HG03565 (cell line): ENCODE measurements at regions not wholly inside any gene's neighbourhood (a gene's known extent, or its start where the extent isn't known, plus 50 kb on each side); places are given as distances from the start of the nearest gene placed in this dataset.
"Not testable (repeated sequence)": the region's sequence is repeated elsewhere in the genome, so short reads cannot be mapped to it uniquely, and the experiment has no call there.

Experiments used
- ATAC-seq: cut with Tn5 transposase; IDR thresholded peaks from one replicate; pipeline ENCODE4 v1.9.1; 2021; ENCODE audit warnings: mild to moderate bottlenecking, moderate library complexity; ENCODE audit not compliant: unreplicated experiment

- ATAC-seq, result no peak
These were observed 325.5 kb upstream of the MEIS1 start for GRCh38 chr2:66109419-66109818.

DNA sequence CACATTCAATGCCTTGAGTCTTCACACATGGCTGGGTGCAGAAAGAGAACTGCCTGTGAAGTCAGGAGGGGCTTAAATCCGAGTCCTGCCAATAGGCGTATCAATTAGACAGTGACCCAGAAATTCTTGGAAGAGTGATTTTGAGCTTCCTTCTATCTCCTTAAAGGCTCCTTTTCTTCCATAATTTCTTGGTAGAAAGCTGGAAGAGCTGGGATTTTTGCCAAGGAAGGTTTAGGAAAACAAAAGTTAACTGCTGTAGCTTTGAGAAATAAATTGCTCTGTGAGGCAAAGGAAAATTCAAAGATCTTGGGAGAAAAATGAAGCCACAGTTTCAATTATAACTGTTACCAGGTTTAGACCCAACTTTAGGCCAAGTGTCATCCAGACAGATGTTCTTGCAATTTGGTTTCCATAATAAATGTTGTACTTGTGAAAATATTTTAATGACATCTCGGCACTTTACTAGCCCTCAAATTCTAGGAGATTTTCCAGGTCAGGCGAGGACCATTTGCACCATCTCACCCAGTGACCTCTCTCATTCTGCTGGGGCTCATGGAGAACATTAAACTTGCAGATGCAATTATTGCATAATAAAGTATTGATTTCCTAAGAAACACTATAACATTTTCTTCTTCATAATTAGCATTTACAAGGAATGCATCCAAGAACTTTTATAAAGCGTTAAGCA, 329.7 kb upstream of the MEIS1 start:
- no peak for ATAC-seq

DNA sequence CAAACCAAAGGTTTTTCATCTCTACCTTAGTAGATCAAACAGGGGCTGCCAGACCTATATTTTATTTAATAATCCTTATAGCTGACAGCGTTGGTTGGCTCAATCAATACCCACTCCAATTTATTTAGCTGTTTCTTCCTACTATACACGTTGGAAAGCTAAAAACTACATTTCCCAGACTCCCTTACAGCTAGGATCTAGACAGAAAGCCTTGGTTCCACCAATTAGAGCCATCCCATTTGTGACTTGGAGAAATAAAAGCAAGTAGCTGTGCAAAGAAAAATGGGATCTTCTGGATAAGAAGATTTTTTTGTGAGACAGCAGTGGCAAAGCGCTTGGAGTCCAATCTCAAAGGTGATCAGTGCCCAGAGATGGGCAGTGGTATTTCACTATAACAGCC, 331.3 kb upstream of the MEIS1 start:
- no peak for ATAC-seq

- ATAC-seq, result no peak
These were observed 333.7 kb upstream of the MEIS1 start for GRCh38 chr2:66101206-66101605.

GRCh38 chr2:66095820-66096345, 339.0 kb upstream of the MEIS1 start:
- ATAC-seq, result no peak

DNA sequence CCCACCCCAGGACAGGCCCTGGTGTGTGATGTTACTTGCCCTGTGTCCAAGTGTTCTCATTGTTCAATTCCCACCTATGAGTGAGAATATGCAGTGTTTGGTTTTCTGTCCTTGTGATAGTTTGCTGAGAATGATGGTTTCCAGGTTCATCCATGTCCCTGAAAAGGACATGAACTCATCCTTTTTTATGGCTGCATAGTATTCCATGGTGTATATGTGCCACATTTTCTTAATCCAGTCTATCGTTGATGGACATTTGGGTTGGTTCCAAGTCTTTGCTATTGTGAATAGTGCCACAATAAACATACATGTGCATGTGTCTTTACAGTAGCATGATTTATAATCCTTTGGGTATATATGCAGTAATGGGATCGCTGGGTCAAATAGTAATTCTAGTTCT, 340.2 kb upstream of the MEIS1 start:
- ATAC-seq, result not testable (repeated sequence)

GRCh38 chr2:66093371-66093770, 341.6 kb upstream of the MEIS1 start:
- no peak for ATAC-seq

GRCh38 chr2:66084948-66085590, 349.9 kb upstream of the MEIS1 start:
- no peak for ATAC-seq

GRCh38 chr2:66082581-66082980, 352.3 kb upstream of the MEIS1 start:
- no peak for ATAC-seq

GRCh38 chr2:66080127-66080526, 354.8 kb upstream of the MEIS1 start:
- ATAC-seq, result no peak

DNA sequence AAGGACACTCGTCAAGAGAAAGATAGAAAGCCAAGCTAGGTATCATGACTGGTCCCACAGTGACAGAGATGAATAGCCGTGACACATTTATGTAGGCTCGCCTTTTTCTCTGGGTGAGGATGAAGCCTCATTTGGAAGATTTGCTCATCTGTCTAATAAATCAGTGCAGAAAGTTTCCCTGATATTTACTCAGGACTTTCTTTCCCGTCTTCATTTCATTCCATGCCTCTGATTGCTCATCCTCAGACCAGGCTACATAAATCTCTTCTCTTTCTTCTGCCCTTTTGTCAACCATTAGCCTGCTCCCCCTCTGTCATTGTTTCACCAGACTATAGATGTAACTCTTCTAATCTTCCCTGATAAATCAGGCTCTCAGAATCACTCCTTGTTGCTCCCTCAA, 361.8 kb upstream of the MEIS1 start:
- no peak for ATAC-seq

DNA sequence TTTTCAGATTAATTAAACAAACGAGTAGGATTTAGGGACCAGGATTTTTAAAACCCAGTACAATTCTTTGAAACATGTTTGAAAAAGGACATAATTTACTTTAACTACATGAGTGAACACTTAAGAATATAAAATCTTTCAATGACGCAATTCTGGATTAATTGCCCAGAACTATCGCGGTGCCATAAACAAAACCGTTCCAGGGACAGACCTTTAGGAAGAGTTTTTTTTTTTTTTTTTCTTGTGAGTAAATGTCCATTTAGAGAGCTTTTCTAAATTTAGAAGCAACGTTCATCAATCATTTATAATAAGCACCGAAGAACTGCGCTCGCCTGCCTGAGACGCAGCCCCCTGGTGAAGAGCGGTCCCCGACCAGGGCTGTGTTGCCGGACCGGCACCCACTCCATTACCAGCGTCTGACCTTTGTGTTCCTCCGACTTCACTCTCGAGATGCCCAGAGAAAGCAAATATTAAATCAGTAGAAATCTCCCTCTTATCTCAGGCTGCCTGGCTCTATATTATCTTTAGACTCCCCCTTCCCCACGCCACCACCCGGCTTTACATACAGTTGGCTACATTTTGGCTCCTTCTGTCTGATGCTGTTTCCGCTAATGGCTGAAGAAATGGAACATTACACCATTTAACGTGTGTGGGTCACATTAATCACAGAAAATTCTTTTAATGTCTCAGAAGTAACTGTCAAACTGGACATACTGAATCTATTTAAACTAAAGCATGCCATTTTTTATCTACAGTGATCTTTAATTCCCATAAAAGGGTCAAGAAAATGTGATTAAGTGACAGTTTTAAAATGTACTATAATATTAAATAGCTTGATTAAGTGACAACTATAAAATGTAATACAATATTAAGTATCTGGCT, 364.0 kb upstream of the MEIS1 start:
- ATAC-seq, result no peak

DNA sequence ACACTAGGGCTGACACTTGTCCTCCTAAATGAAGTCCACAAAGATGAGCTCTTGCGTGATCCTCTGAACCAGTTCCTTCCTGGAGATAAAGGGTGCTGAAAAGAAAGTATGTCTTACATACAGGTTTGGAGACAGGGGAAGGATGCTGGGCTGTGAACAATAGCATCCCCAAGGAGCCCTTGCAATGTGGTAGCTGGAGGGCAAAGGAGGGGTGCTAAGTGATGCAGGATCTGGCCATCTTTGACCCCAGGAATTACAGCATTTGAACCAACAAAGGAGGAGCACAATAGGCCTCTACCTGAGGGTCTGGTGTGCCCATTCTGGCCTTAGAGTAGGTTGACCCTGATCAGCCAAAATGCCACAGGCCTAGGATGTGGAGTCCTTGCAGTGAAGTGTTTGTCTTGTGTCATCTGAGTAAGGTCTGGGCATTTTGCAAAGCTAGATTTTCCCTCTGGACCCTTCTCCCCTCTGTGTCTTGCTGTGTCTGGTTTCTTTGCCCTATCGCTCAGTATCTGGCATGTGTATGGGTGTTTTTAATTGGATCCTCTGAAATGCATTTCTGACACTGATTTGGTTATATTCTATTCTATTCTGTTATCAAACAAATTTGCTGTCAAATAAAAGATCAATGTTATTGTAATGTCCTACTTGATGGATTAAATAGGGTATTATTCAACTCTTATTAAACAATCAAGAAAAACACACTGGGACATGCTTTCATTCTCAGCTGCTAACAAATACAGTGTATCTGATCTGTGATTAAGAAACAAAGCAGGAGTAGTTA, 364.8 kb upstream of the MEIS1 start:
- no peak for ATAC-seq

DNA sequence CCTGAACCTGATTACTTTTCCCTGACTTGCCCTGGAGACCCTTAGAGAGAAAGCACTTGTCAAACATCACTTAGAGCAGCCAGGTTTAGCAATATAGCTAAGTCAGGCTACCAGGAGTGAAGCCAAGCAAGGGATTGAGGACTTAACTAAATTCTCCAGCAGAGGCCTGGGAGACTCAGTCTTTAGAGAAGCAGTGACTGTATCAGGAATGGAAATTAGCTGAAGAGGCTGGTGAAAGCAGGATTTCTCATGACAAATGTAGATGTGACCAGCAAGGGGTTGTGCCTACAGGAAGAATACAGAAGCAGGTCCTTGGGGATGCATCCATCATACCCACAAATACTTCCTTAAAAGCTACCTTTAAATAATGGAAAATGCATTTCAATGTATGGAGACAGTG, 368.9 kb upstream of the MEIS1 start:
- no peak for ATAC-seq

GRCh38 chr2:66059332-66059731, 375.6 kb upstream of the MEIS1 start:
- ATAC-seq, result no peak

- ATAC-seq, result no peak
These were observed 376.2 kb upstream of the MEIS1 start for GRCh38 chr2:66058675-66059074.

GRCh38 chr2:66057844-66058243, 377.1 kb upstream of the MEIS1 start:
- ATAC-seq, result no peak

- no peak for ATAC-seq
These were observed 384.5 kb upstream of the MEIS1 start for GRCh38 chr2:66050392-66050791.

GRCh38 chr2:66048667-66049066, 386.3 kb upstream of the MEIS1 start:
- no peak for ATAC-seq

DNA sequence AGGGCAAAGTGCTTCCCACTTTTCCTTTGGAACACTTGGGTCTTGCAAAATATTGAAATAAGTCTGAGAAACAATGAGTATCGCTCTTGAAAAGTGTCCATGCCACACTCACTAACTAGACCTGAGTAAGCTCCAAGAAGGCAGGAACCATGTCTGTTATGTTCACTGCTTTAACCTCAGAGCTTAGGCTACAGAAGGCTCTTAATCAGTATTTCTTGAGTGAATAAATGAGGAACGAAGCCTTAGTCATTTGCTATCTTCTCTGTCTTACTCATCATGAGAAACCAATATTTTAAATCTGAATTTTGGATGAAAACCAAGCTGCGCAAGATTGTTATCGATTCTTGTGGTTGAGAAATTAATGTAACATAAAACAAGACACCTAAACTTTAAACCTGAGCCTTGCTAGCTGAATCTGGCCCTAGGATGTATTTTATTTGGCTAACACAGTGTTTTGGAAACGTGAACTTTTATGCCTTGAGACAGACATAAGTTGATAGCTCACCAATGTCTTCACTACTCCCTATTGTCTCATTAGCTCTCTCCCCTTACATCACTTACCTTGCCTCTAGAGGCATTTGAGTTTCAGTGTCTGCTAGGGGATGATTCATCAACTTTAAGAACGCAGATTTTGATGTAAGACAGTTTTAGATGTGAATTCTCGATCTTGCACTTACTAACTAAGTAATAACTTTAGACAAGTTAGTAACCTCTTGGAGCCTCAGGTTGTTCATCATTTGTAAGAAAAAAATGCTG, 392.8 kb upstream of the MEIS1 start:
- ATAC-seq, result no peak
